ENCODE measurements at regions not wholly inside any gene's neighbourhood (a gene's known extent, or its start where the extent isn't known, plus 50 kb on each side); places are given as distances from the start of the nearest gene placed in this dataset.

GRCh38 chr14:30822080-30822571 is 52.2 kb upstream of the COCH start:
- Histone ChIP-seq H3K4me3 (ENCODE audit: insufficient read depth, low read depth, low read length) (no peak overlapping the region), H3K56ac (ENCODE audit: extremely low read depth, insufficient read depth, low read length) (no peak overlapping the region), H3K4ac (ENCODE audit: low read depth, low read length) (no peak overlapping the region), H3K4me2 (ENCODE audit: low read depth, low read length) (no peak overlapping the region), H4K91ac (ENCODE audit: insufficient read depth, low read depth, low read length) (no peak overlapping the region), H3K9me1 (ENCODE audit: insufficient read depth, low read length) (no peaks in the 10 kb centered on the region), H3K27me3 (ENCODE audit: control insufficient read depth, insufficient read depth, low read length) (peaks cover 2% of the 10 kb centered on the region), H4K5ac (ENCODE audit: low read depth, low read length) (no peak overlapping the region), H4K8ac (ENCODE audit: low read depth in 2 of 2, low read length in 2 of 2) (no peak overlapping the region), H2AFZ (replicated peaks; ENCODE audit: low read length, poor library complexity) (no peak overlapping the region), H3K14ac (replicated peaks; ENCODE audit: low read depth, low read length) (no peak overlapping the region), H2BK5ac (ENCODE audit: low read depth, low read length, poor library complexity, severe bottlenecking) (no peak overlapping the region), H2AK5ac (ENCODE audit: low read depth, low read length) (no peak overlapping the region), H3K79me1 (ENCODE audit: low read depth in 1 of 2, low read length in 2 of 2) (no peaks in the 10 kb centered on the region), H2BK20ac (ENCODE audit: low read depth, low read length) (no peak overlapping the region), H3K36me3 (ENCODE audit: control insufficient read depth, insufficient read depth, low read length) (no peaks in the 10 kb centered on the region), H3K4me1 (ENCODE audit: control insufficient read depth, insufficient read depth, low read length) (no peaks in the 10 kb centered on the region), H4K20me1 (ENCODE audit: insufficient read depth, low read length) (no peaks in the 10 kb centered on the region), H3K23ac (ENCODE audit: low read depth, low read length) (no peak overlapping the region), H3K18ac (ENCODE audit: low read depth, low read length) (no peak overlapping the region), H3K9me3 (ENCODE audit: control insufficient read depth, insufficient read depth, low read length) (peaks cover 3% of the 10 kb centered on the region; the same call in 1 of the 2 replicates), H2AK9ac (replicated peaks; ENCODE audit: low read depth, low read length, poor library complexity) (no peak overlapping the region), H2BK120ac (ENCODE audit: low read depth, low read length) (no peak overlapping the region), H2BK15ac (ENCODE audit: low read depth, low read length) (no peak overlapping the region), H3K9ac (ENCODE audit: low read depth, low read length) (no peak overlapping the region), H3K27ac (ENCODE audit: insufficient read depth, low read length) (no peak overlapping the region)
- intact Hi-C loops (cut with micrococcal nuclease) = no loop called here
- TF ChIP-seq CEBPB (IDR thresholded peaks at IDR 0.05; ENCODE audit: low read depth, low read length) (no peak), ELK1 (IDR thresholded peaks at IDR 0.05; ENCODE audit: borderline replicate concordance, low read depth, low read length) (no peak), MAZ (IDR thresholded peaks at IDR 0.05; ENCODE audit: borderline replicate concordance, low read depth, low read length) (no peak), RAD21 (IDR thresholded peaks at IDR 0.05; ENCODE audit: low read length) (no peak), CHD1 (IDR thresholded peaks at IDR 0.05; ENCODE audit: low read depth, low read length) (no peak), BHLHE40 (IDR thresholded peaks at IDR 0.05; ENCODE audit: low read depth, low read length) (no peak), USF2 (IDR thresholded peaks at IDR 0.05; ENCODE audit: low read depth, low read length) (no peak), NFE2L2 (IDR thresholded peaks at IDR 0.05; ENCODE audit: low read depth, low read length) (no peak), RCOR1 (IDR thresholded peaks at IDR 0.05; ENCODE audit: insufficient replicate concordance, low read length) (no peak), SMC3 (IDR thresholded peaks at IDR 0.05; ENCODE audit: low read depth, low read length) (no peak), POLR2A (IDR thresholded peaks at IDR 0.05; ENCODE audit: low read depth, low read length) (no peak), RFX5 (IDR thresholded peaks at IDR 0.05; ENCODE audit: low read depth, low read length) (no peak), MAFK (IDR thresholded peaks at IDR 0.05; ENCODE audit: low read depth, low read length) (no peak)
- TF ChIP-seq, protein P1, sequence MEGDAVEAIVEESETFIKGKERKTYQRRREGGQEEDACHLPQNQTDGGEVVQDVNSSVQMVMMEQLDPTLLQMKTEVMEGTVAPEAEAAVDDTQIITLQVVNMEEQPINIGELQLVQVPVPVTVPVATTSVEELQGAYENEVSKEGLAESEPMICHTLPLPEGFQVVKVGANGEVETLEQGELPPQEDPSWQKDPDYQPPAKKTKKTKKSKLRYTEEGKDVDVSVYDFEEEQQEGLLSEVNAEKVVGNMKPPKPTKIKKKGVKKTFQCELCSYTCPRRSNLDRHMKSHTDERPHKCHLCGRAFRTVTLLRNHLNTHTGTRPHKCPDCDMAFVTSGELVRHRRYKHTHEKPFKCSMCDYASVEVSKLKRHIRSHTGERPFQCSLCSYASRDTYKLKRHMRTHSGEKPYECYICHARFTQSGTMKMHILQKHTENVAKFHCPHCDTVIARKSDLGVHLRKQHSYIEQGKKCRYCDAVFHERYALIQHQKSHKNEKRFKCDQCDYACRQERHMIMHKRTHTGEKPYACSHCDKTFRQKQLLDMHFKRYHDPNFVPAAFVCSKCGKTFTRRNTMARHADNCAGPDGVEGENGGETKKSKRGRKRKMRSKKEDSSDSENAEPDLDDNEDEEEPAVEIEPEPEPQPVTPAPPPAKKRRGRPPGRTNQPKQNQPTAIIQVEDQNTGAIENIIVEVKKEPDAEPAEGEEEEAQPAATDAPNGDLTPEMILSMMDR (conservative IDR thresholded peaks at IDR 0.05; ENCODE audit: low read depth, low read length) = no peak
- no TSS peak for BruUV-seq (replicated peaks)
- CTCF ChIA-PET = no interaction called here
- no peak for ATAC-seq (ENCODE audit: low read depth)
- 60% methylated on average over 1 of the region's 7 CpGs; no CpG with 5 or more reads in 1 of the 2 experiments for WGBS, 2 experiments (ENCODE audit: extremely low coverage in 2 of 2, insufficient read length in 1 of 2)
- DNase-seq = no peak
- in situ Hi-C loops (cut with MboI; ENCODE audit: low sequenced_read_pairs) = no loop called here
- POLR2A ChIA-PET (ENCODE audit: unreplicated experiment) = no interaction called here
- dilution Hi-C loops (cut with HindIII; ENCODE audit: low sequenced_read_pairs, unreplicated experiment) = no loop called here

Measured in IMR-90 (cell line).